Midbrain (tissue), 1 donor: ENCODE measurements at regions not wholly inside any gene's neighbourhood (a gene's known extent, or its start where the extent isn't known, plus 50 kb on each side); places are given as distances from the start of the nearest gene placed in this dataset.

ENCODE experiments used
- DNase-seq: peaks from one replicate; lab custom pipeline; 2025; lab: John Stamatoyannopoulos, UW

GRCh38 chr15:94008104-94009074 is 223.0 kb upstream of the MCTP2 start:
- no peak for DNase-seq

GRCh38 chr15:94004697-94005096 is 226.7 kb upstream of the MCTP2 start:
- DNase-seq = no peak

DNA sequence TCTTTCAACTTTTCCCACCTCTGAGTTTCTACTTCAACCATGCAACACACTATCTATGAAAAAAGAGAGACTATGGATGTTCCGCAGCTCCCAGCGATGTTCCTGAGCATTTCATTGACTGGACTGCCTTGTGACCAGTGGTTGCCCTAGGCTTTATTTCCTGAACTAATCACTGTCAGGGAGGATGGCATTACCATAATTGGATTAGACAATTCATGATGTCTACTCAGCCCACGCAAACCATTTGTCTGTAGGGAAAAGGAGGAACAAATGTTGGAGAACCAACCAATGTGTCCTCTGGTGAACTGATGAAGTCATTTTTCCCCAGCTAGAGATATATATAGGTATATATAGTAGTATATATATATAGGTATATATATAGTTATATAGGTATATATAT is 229.3 kb upstream of the MCTP2 start:
- DNase-seq = no peak

GRCh38 chr15:94001255-94001801 is 230.0 kb upstream of the MCTP2 start:
- no peak for DNase-seq

DNA sequence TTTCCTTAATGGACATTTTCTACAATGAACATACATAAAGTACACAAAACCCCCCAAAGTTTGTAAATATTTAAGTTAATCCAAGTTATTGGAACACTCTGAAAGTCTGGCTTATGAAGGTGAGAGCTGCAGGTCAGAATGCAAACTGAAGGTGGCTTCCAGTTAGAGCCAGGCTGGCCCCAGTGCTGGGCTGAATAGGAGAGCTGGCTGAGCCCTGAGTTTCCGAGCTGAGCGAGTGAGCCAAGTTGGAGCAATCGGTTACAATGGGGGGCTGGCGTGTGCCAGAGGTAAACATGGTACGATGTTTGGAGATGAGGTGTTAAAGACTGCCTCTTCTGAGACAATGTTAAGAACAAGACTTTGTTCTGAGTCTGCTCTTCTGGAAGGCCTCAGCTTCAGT is 230.8 kb upstream of the MCTP2 start:
- DNase-seq = no peak

DNA sequence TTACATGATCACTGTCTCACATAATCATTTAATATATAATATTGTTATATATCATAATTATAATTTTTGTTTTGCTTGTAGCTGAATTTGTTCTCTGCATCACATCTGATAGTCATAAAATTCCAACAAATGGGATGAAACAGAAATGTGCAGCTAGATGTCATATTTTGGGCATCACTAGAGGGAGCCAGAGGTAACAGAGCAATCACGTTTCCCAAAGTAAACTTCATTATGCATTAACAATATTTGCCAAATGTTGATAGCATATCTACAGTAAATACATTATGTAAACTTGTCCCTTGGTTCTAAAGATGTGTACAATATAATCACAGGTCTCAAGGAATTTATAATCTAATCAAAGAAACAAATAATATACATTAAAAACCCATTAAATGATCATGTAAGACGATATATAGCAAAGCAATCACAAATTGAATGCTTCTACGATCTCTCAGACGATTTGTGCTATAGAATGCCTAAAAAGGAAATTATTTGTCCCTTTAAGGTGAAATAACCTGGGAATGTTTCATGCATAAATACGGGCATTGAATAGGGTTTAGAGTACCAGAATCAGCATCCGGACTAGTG is 234.2 kb upstream of the MCTP2 start:
- peak; percentile 22 for DNase-seq

GRCh38 chr15:93989440-93989998 is 241.8 kb upstream of the MCTP2 start:
- DNase-seq = no peak

GRCh38 chr15:93987068-93987467 is 244.3 kb upstream of the MCTP2 start:
- no peak for DNase-seq

DNA sequence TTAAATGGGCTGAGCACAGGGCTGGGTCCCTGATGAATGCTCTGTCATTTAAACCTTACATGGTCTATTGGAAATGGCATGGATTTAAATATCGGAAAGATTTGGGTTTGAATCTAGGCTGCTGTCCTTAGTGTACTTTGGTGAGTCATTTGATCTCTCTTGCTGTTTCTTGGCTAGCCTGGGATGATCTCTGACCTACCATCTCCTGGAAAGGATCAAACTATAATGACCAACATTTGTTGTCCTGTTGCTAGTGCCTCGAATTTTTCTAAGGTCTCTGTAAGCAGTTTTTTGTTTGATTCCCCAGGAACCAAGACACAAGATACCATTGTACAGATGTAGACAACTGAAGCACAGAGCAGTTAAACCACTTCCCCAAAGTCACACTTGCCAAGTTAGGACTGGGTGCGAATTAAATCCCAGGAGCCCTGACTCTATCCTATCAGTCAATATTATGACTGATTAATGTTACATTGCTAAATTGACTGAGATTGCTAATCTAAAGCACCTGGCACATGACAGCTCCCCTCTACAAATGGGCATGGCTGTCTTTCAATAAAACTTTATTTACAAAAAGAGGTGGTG is 244.9 kb upstream of the MCTP2 start:
- DNase-seq = no peak

DNA sequence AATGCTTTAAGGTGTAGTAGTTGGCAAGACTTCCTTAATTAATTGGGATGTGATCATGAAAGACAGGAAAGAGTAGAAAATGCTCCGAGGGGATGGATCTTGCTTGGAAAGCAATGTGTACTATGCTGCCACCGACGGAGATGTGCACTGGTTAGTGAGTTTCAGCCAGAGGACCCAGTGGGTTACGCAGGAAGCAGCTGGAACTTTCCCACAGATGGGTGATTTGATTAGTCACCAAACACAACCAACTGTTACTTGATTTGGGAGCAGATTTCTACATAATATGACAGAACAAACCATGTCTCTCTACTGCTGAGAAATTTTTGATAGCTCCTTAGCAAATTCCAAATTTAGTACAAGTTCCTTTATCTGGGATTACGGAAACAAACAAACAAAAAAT is 245.4 kb upstream of the MCTP2 start:
- DNase-seq = no peak

DNA sequence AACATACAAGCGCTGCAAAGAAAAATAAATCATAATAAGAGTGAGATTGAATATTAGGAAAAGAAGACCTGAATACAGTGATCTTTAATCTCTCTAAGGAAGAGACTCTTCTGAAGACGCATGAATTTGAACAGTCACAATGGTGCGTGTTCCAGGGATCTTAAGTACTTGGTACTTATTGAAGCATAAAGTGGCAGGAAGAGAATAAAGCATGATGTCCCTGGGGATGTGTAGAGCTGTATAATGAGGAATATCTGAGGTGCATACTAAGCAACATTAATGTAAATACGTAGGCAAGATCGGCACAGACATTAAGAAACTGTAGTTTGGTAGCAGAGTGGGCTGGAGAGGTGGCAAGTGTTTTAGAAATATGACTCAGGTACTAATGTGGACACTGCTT is 246.2 kb upstream of the MCTP2 start:
- DNase-seq = no peak

GRCh38 chr15:93983526-93983925 is 247.8 kb upstream of the MCTP2 start:
- no peak for DNase-seq

- DNase-seq = no peak
Measured at GRCh38 chr15:93982226-93982727, 249.1 kb upstream of the MCTP2 start.

DNA sequence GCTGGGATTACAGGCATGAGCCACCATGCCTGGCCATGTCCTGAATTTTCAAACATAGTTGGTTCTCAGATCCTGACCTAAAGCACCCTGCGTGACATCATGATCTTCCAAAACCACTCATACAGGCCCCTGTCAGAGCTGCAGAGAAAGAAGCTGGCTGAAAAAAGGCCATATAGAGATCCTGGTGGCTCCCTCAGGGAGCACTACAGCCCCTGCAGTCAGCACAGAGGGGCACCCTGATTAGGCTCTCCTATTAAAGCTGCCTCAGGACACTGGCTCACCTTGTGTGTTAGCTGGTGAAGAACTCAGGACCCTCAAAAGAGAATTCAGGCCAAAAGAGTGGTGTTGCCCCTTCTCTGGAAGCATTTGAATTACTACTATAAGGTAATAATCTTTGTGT is 249.7 kb upstream of the MCTP2 start:
- no peak for DNase-seq

GRCh38 chr15:93980261-93980911 is 251.0 kb upstream of the MCTP2 start:
- DNase-seq = no peak

GRCh38 chr15:93974804-93975481 is 256.4 kb upstream of the MCTP2 start:
- peak; percentile 16 for DNase-seq

- DNase-seq = no peak
Measured at GRCh38 chr15:93973287-93973686, 258.1 kb upstream of the MCTP2 start.

DNA sequence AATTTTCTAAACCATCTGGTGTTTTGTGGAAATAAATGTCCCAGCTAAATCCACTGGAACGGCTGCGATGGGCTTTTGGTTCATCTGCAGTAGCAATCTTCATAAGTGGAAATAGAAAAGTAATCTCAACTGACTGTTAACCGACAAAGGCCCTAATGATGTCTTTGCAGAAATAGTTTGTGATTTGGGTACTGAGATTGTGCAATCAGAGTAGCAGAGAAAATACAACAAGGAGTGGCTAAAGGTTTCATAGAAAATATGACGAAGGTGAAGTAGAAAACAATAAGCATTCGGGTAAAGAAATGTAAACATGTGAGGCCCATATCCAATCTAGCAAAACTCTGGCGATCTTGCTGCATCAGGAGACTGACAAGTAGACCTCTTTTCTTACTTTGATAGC is 262.6 kb upstream of the MCTP2 start:
- DNase-seq = no peak

GRCh38 chr15:93965304-93965908 is 266.0 kb upstream of the MCTP2 start:
- DNase-seq = no peak

- DNase-seq = no peak
Measured at GRCh38 chr15:93954985-93955571, 276.3 kb upstream of the MCTP2 start.
